ENCODE measurements at regions not wholly inside any gene's neighbourhood (a gene's known extent, or its start where the extent isn't known, plus 50 kb on each side); places are given as distances from the start of the nearest gene placed in this dataset.

GRCh38 chr15:81856634-81857026, 189.2 kb downstream of the MEX3B start:
- Histone ChIP-seq H3K36me3 (no peaks in the 10 kb centered on the region), H4K20me1 (ENCODE audit: low read depth) (no peaks in the 10 kb centered on the region), H3K27ac (no peak overlapping the region), H3K9me3 (ENCODE audit: low read depth) (no peaks in the 10 kb centered on the region), H3K4me2 (no peak overlapping the region), H3K9ac (no peak overlapping the region), H3K27me3 (no peaks in the 10 kb centered on the region), H3F3A (ENCODE audit: low read depth) (no peaks in the 10 kb centered on the region), H2AFZ (replicated peaks) (no peak overlapping the region), H3K4me1 (no peaks in the 10 kb centered on the region), H3K4me3 (no peak overlapping the region), H3K79me2 (ENCODE audit: low read depth) (no peaks in the 10 kb centered on the region)
- Mint-ChIP-seq H3K4me3 (no peak overlapping the region), H3K27me3 (ENCODE audit: insufficient read depth, low read depth) (peaks cover 5% of the 10 kb centered on the region), H3K9me3 (no peaks in the 10 kb centered on the region), H3K27ac (no peak overlapping the region), H3K4me1 (peaks cover 18% of the 10 kb centered on the region), H3K36me3 (no peaks in the 10 kb centered on the region)
- TF ChIP-seq CTCF (IDR thresholded peaks at IDR 0.05) (no peak), EZH2 (IDR thresholded peaks at IDR 0.05) (no peak), EZH2phosphoT487 (IDR thresholded peaks at IDR 0.05) (no peak)
- DNase-seq (ENCODE audit: low spot score): no peak

GRCh38 chr15:81856001-81856633, 189.7 kb downstream of the MEX3B start:
- Mint-ChIP-seq H3K9me3 (no peaks in the 10 kb centered on the region), H3K27me3 (ENCODE audit: insufficient read depth, low read depth) (peaks cover 4% of the 10 kb centered on the region), H3K4me1 (peaks cover 18% of the 10 kb centered on the region), H3K36me3 (no peaks in the 10 kb centered on the region), H3K4me3 (no peak overlapping the region), H3K27ac (no peak overlapping the region)
- no peaks in the 10 kb centered on the region for H3K27me3 ChIP-seq
- no peaks in the 10 kb centered on the region for H4K20me1 ChIP-seq (ENCODE audit: low read depth)
- H2AFZ ChIP-seq (replicated peaks): no peak overlapping the region
- TF ChIP-seq CTCF (IDR thresholded peaks at IDR 0.05) (no peak), EZH2phosphoT487 (IDR thresholded peaks at IDR 0.05) (no peak), EZH2 (IDR thresholded peaks at IDR 0.05) (no peak)
- H3K4me1 ChIP-seq: no peaks in the 10 kb centered on the region
- no peaks in the 10 kb centered on the region for H3F3A ChIP-seq (ENCODE audit: low read depth)
- H3K9me3 ChIP-seq (ENCODE audit: low read depth): no peaks in the 10 kb centered on the region
- no peaks in the 10 kb centered on the region for H3K36me3 ChIP-seq
- DNase-seq (ENCODE audit: low spot score): no peak
- no peak overlapping the region for H3K9ac ChIP-seq
- H3K4me3 ChIP-seq: no peak overlapping the region
- H3K27ac ChIP-seq: no peak overlapping the region
- no peaks in the 10 kb centered on the region for H3K79me2 ChIP-seq (ENCODE audit: low read depth)
- no peak overlapping the region for H3K4me2 ChIP-seq

GRCh38 chr15:81853150-81853748, 192.6 kb downstream of the MEX3B start:
- no peak overlapping the region for H2AFZ ChIP-seq (replicated peaks)
- H3K27ac Mint-ChIP-seq: no peak overlapping the region

More at GRCh38 chr15:81853150-81853748, 192.6 kb downstream of the MEX3B start:
- no peak for DNase-seq (ENCODE audit: low spot score)
- Histone ChIP-seq H4K20me1 (ENCODE audit: low read depth) (no peaks in the 10 kb centered on the region), H3K9me3 (ENCODE audit: low read depth) (no peaks in the 10 kb centered on the region), H3K4me2 (no peak overlapping the region), H3F3A (ENCODE audit: low read depth) (no peaks in the 10 kb centered on the region), H3K27ac (no peak overlapping the region), H3K4me1 (no peaks in the 10 kb centered on the region), H3K27me3 (no peaks in the 10 kb centered on the region), H3K4me3 (no peak overlapping the region), H3K9ac (no peak overlapping the region), H3K36me3 (no peaks in the 10 kb centered on the region), H3K79me2 (ENCODE audit: low read depth) (no peaks in the 10 kb centered on the region)
- Mint-ChIP-seq H3K36me3 (no peaks in the 10 kb centered on the region), H3K4me1 (peaks cover 10% of the 10 kb centered on the region), H3K9me3 (no peaks in the 10 kb centered on the region), H3K27me3 (ENCODE audit: insufficient read depth, low read depth) (peaks cover 2% of the 10 kb centered on the region), H3K4me3 (no peak overlapping the region)
- TF ChIP-seq EZH2 (IDR thresholded peaks at IDR 0.05) (no peak), CTCF (IDR thresholded peaks at IDR 0.05) (no peak), EZH2phosphoT487 (IDR thresholded peaks at IDR 0.05) (no peak)

Data from neural progenitor cell (in vitro differentiated cells).